ENCODE measurements at regions not wholly inside any gene's neighbourhood (a gene's known extent, or its start where the extent isn't known, plus 50 kb on each side); places are given as distances from the start of the nearest gene placed in this dataset.
A peak's percentile ranks its signal among the peaks of the same experiment; 100 is the strongest.
"Not testable (repeated sequence)": the region's sequence is repeated elsewhere in the genome, so short reads cannot be mapped to it uniquely, and the experiment has no call there.

GRCh38 chr3:151552589-151552988, 91.7 kb upstream of the IGSF10 start:
- no peak for DNase-seq

- DNase-seq: no peak
These were observed 89.8 kb upstream of the IGSF10 start for GRCh38 chr3:151550642-151551041.

GRCh38 chr3:151550025-151550618, 89.3 kb upstream of the IGSF10 start:
- DNase-seq: no peak

DNA sequence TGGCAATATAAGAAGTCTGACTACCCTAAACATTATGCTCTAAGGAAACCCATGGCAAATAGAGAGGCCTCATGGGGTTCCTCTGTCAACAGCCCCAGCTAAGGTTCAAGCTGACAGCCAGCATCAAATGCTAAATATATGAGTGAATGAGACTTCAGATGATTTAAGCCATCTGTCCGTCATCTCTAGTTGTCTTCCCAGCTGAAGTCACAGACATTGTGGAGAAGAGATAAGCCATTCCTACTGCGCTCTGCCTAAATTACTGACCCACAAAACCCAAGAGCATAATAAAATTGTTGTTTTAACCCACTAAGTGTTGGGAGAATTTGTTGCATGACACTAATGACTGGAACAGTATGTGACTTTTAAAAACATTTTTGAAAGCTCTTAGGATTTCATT, 87.3 kb upstream of the IGSF10 start:
- DNase-seq: no peak

DNA sequence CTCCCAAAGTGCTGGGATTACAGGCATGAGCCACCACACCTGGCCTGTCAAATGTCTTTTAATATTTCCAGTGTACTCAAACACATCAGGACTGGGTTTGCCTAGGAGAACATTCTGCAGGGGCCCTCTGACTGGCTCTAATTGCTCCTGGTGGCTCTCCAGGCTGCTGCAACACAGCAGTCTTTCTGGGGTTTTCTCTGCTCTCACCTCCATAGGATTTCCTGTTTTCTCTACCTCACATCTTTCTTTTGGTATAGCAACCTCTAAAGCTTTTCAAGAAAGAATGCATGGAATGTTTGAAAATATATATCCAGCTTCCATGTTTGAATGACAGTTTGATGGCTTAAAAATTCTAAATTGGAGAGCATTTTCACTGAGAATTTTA, 83.3 kb upstream of the IGSF10 start:
- no peak for DNase-seq

DNA sequence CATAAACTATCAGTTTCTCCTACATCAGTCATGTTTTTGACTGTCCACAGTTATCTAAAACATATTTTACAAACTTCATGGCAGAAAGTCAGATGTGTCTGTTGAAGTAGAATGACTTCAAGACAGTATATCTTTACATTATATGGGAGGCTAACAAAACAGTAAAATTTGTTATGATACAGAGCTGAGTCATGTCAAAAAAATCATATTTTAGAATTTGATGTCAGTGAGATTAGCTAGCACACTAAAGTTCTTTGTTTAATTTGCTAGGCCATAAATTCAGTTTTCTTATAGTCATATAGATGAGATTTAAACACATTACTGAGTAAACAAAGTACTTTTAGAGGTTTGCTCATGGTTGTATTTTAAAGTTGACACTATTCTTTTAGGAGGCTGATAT, 80.3 kb upstream of the IGSF10 start:
- DNase-seq: no peak

DNA sequence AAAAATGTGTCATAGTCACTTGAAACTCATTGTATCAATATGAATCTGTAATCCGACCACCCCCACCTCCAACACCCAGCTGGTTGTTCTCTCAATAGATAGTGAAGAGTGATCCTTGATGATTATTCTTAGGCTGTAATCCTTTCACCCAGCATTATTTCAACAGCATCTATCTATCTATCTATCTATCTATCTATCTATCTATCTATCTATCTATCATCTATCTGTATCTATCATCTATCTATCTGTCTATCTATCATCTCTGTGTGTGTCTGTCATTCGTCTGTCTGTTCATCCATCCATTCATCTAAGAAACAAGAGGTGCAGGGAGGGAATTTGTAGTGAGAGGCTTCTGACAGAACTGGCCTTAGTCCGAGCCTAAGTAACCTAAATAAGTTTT, 78.7 kb upstream of the IGSF10 start:
- no peak for DNase-seq

- peak; percentile 80 for DNase-seq
These were observed 77.9 kb upstream of the IGSF10 start for GRCh38 chr3:151538456-151539393.

DNA sequence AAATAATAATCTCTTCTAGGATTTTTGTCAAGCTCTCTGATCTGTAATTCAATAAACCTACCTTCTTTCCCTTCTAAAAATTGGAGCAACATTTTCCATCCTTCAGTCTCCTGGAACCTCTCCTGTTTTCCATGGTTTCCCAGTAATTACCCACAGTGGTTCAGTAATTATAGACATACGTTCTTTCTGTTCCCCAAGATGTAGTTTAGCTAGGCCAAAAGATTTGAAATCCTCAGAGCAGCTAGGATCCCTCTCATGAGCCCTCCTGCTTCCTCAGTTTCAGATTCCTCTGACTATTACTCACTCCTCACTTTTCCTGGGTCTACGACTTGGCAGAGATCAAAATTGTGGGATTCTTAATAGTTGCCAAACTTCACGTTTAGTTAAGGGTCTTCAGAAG, 76.9 kb upstream of the IGSF10 start:
- DNase-seq: peak; percentile 66

DNA sequence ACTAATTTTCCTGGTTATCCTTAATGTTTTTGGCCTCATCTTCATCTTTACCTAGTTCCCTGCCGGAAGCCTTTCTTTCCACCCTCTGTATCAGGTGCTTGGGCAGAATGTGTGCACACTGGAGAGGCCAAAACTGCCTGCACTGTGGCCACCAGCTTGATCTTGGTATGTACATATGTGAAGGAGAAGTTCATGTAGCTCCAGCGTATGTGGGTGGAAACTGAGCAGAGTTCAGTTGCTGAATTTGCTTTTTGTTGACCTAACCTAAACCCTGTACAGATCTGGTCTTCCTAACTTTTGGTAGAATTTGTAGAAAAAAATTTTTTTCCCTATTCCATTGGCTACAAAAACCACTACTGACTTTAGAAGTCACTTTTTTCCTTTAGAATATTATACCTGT, 65.9 kb upstream of the IGSF10 start:
- DNase-seq: no peak

GRCh38 chr3:151520105-151520504, 59.2 kb upstream of the IGSF10 start:
- DNase-seq: no peak

GRCh38 chr3:151511433-151511832, 50.6 kb upstream of the IGSF10 start:
- DNase-seq: not testable (repeated sequence)

Data from hindlimb muscle (tissue), 1 donor.